Hippocampal formation (tissue), 2 donors: ENCODE measurements at regions not wholly inside any gene's neighbourhood (a gene's known extent, or its start where the extent isn't known, plus 50 kb on each side); places are given as distances from the start of the nearest gene placed in this dataset.
A peak's percentile ranks its signal among the peaks of the same experiment; 100 is the strongest.
"Not testable (repeated sequence)": the region's sequence is repeated elsewhere in the genome, so short reads cannot be mapped to it uniquely, and the experiment has no call there.

Source experiments
- DNase-seq, 2 donors: peaks; one replicate each; lab custom pipeline; 2025; lab: John Stamatoyannopoulos, UW

- peak; percentile 0 to 26 for DNase-seq
Observed at GRCh38 chr18:66280470-66280869, 323.4 kb downstream of the CDH19 start.

- DNase-seq = no peak
Observed at GRCh38 chr18:66271962-66272361, 331.9 kb downstream of the CDH19 start.

GRCh38 chr18:66264130-66264529 lies 339.8 kb downstream of the CDH19 start:
- DNase-seq = no peak

GRCh38 chr18:66254121-66254520 lies 349.8 kb downstream of the CDH19 start:
- DNase-seq = no peak

- DNase-seq = no peak
Observed at GRCh38 chr18:66252703-66253102, 351.2 kb downstream of the CDH19 start.

- DNase-seq = no peak
Observed at GRCh38 chr18:66235206-66235605, 368.7 kb downstream of the CDH19 start.

- DNase-seq = no peak
Observed at GRCh38 chr18:66226782-66227181, 377.1 kb downstream of the CDH19 start.

- not testable (repeated sequence) for DNase-seq
Observed at GRCh38 chr18:66223317-66223716, 380.6 kb downstream of the CDH19 start.

- no peak for DNase-seq
Observed at GRCh38 chr18:66222174-66222573, 381.7 kb downstream of the CDH19 start.

- DNase-seq = no peak
Observed at GRCh38 chr18:66219817-66220216, 384.1 kb downstream of the CDH19 start.

GRCh38 chr18:66211749-66212148 lies 392.1 kb downstream of the CDH19 start:
- DNase-seq = no peak

GRCh38 chr18:66210875-66211274 lies 393.0 kb downstream of the CDH19 start:
- no peak for DNase-seq

- no peak for DNase-seq
Observed at GRCh38 chr18:66209656-66210055, 394.2 kb downstream of the CDH19 start.

GRCh38 chr18:66196805-66197204 lies 407.1 kb downstream of the CDH19 start:
- no peak for DNase-seq

- no peak for DNase-seq
Observed at GRCh38 chr18:66193938-66194337, 410.0 kb downstream of the CDH19 start.

GRCh38 chr18:66193394-66193793 lies 410.5 kb downstream of the CDH19 start:
- DNase-seq = no peak

GRCh38 chr18:66168685-66169235 lies 417.9 kb downstream of the CDH7 start:
- peak in 1 of 2 donors; percentile 11 for DNase-seq

GRCh38 chr18:66167829-66168684 lies 417.2 kb downstream of the CDH7 start:
- no peak for DNase-seq

- no peak for DNase-seq
Observed at GRCh38 chr18:66160007-66160406, 409.2 kb downstream of the CDH7 start.

- DNase-seq = no peak
Observed at GRCh38 chr18:66159451-66159850, 408.6 kb downstream of the CDH7 start.

- no peak for DNase-seq
Observed at GRCh38 chr18:66156946-66157687, 406.3 kb downstream of the CDH7 start.

GRCh38 chr18:66150650-66151049 lies 399.8 kb downstream of the CDH7 start:
- DNase-seq = no peak

GRCh38 chr18:66143029-66143428 lies 392.2 kb downstream of the CDH7 start:
- DNase-seq = no peak
